IMR-90 (cell line): ENCODE measurements at regions not wholly inside any gene's neighbourhood (a gene's known extent, or its start where the extent isn't known, plus 50 kb on each side); places are given as distances from the start of the nearest gene placed in this dataset.
"Not testable (repeated sequence)": the region's sequence is repeated elsewhere in the genome, so short reads cannot be mapped to it uniquely, and the experiment has no call there.

Source experiments
- ATAC-seq: fragments of 200-7000 bp; cut with Tn5 transposase; 2 replicates; pipeline ENCODE4 v1.9.1; 2020; ENCODE audit warnings: low read depth, mild to moderate bottlenecking, moderate library complexity
- BruUV-seq: library from RNA; stranded (reverse); fragments of 400-500 nt; replicated peaks from 2 replicates; lab custom pipeline; 2021; lab: Mats Ljungman, UMichigan
- CTCF ChIA-PET: fragments of 300-600 bp; formaldehyde crosslinking; extraction: SDS; loops from one replicate; lab custom pipeline; 2021; ENCODE audit warnings: antibody characterized with exemption; lab: Yijun Ruan, JAX
- POLR2A ChIA-PET: fragments of 300-600 bp; sonication (Branson Sonifier 250); formaldehyde crosslinking; loops from one replicate; lab custom pipeline; 2022; ENCODE audit warnings: antibody characterized with exemption; ENCODE audit not compliant: unreplicated experiment; lab: Charles Lee
- DNase-seq: peaks from one replicate; pipeline ENCODE4 v3.0.0; 2013
- H2AFZ ChIP-seq: replicated peaks from 2 replicates; pipeline ENCODE3; 2013; ENCODE audit warnings: low read length, mild to moderate bottlenecking; ENCODE audit not compliant: poor library complexity
- H2AK5ac ChIP-seq: 2 replicates; pipeline ENCODE4 v1.6.1; 2013; ENCODE audit warnings: low read depth, low read length, inconsistent platforms
- H2AK9ac ChIP-seq: replicated peaks from 2 replicates; pipeline ENCODE3; 2013; ENCODE audit warnings: mild to moderate bottlenecking, low read depth, low read length, moderate library complexity; ENCODE audit not compliant: poor library complexity
- H2BK120ac ChIP-seq: 2 replicates; pipeline ENCODE4 v1.6.1; 2013; ENCODE audit warnings: low read depth, low read length, inconsistent platforms
- H2BK15ac ChIP-seq: 3 replicates; pipeline ENCODE4 v1.6.1; 2013; ENCODE audit warnings: low read depth, low read length, inconsistent platforms
- H2BK20ac ChIP-seq: 2 replicates; pipeline ENCODE4 v1.6.1; 2013; ENCODE audit warnings: low read depth, mild to moderate bottlenecking, inconsistent platforms, low read length, moderate library complexity
- H2BK5ac ChIP-seq: 2 replicates; pipeline ENCODE4 v1.6.1; 2013; ENCODE audit warnings: mild to moderate bottlenecking, low read depth, low read length, inconsistent platforms; ENCODE audit not compliant: poor library complexity, severe bottlenecking
- H3K14ac ChIP-seq: replicated peaks from 2 replicates; pipeline ENCODE4 v1.6.1; 2013; ENCODE audit warnings: low read depth, low read length, inconsistent platforms
- H3K18ac ChIP-seq: 2 replicates; pipeline ENCODE4 v1.6.1; 2013; ENCODE audit warnings: low read depth, low read length, control low read depth
- H3K23ac ChIP-seq: 2 replicates; pipeline ENCODE4 v1.6.1; 2013; ENCODE audit warnings: low read depth, low read length, inconsistent platforms
- H3K27ac ChIP-seq: 2 replicates; pipeline ENCODE4 v1.5.1; 2013; ENCODE audit warnings: mild to moderate bottlenecking, control low read depth, low read length; ENCODE audit not compliant: insufficient read depth
- H3K27me3 ChIP-seq: 2 replicates; pipeline ENCODE4 v1.6.1; 2013; ENCODE audit warnings: low read length; ENCODE audit not compliant: control insufficient read depth, insufficient read depth
- H3K36me3 ChIP-seq: 2 replicates; pipeline ENCODE4 v1.6.1; 2013; ENCODE audit warnings: low read length, mixed read lengths; ENCODE audit not compliant: control insufficient read depth, insufficient read depth
- H3K4ac ChIP-seq: 2 replicates; pipeline ENCODE4 v1.6.1; 2013; ENCODE audit warnings: low read depth, low read length, inconsistent platforms
- H3K4me1 ChIP-seq: 2 replicates; pipeline ENCODE4 v1.6.1; 2013; ENCODE audit warnings: low read length, mixed read lengths; ENCODE audit not compliant: control insufficient read depth, insufficient read depth
- H3K4me2 ChIP-seq: 2 replicates; pipeline ENCODE4 v1.6.1; 2013; ENCODE audit warnings: low read depth, mild to moderate bottlenecking, control low read depth, low read length, moderate library complexity
- H3K4me3 ChIP-seq: 2 replicates; pipeline ENCODE4 v1.5.1; 2013; ENCODE audit warnings: low read depth, mild to moderate bottlenecking, control low read depth, low read length, moderate library complexity; ENCODE audit not compliant: insufficient read depth
- H3K56ac ChIP-seq: 2 replicates; pipeline ENCODE4 v1.6.1; 2013; ENCODE audit warnings: low read length, inconsistent platforms; ENCODE audit not compliant: insufficient read depth; ENCODE audit errors: extremely low read depth
- H3K79me1 ChIP-seq, 2 experiments: 2 replicates each; pipeline ENCODE4 v1.6.1; 2013; ENCODE audit warnings: low read length in 2 of 2, inconsistent platforms in 1 of 2, low read depth in 1 of 2
- H3K9ac ChIP-seq: 2 replicates; pipeline ENCODE4 v1.6.1; 2013; ENCODE audit warnings: low read depth, low read length, control low read depth
- H3K9me1 ChIP-seq: 2 replicates; pipeline ENCODE4 v1.6.1; 2013; ENCODE audit warnings: low read length, inconsistent platforms; ENCODE audit not compliant: insufficient read depth
- H3K9me3 ChIP-seq: 2 replicates; pipeline ENCODE4 v1.6.1; 2013; ENCODE audit warnings: low read length; ENCODE audit not compliant: control insufficient read depth, insufficient read depth
- H4K20me1 ChIP-seq: 2 replicates; pipeline ENCODE4 v1.6.1; 2013; ENCODE audit warnings: low read length, inconsistent platforms; ENCODE audit not compliant: insufficient read depth
- H4K5ac ChIP-seq: 2 replicates; pipeline ENCODE4 v1.6.1; 2013; ENCODE audit warnings: mild to moderate bottlenecking, low read depth, low read length, control low read depth
- H4K8ac ChIP-seq, 2 experiments: 2 replicates each; pipeline ENCODE4 v1.6.1; 2013; ENCODE audit warnings: low read depth in 2 of 2, low read length in 2 of 2, control low read depth in 1 of 2, inconsistent platforms in 1 of 2
- H4K91ac ChIP-seq: 2 replicates; pipeline ENCODE4 v1.6.1; 2013; ENCODE audit warnings: low read depth, low read length, inconsistent platforms; ENCODE audit not compliant: insufficient read depth
- WGBS, 2 experiments: methylation state at CpG; one replicate each; pipeline versions ENCODE4 v1.1.5 to v1.1.7; 2013; ENCODE audit warnings: missing lambda C conversion rate in 2 of 2; ENCODE audit not compliant: insufficient read length in 1 of 2; ENCODE audit errors: extremely low coverage in 2 of 2; 5-methylcytosine and 5-hydroxymethylcytosine counted together
- dilution Hi-C: fragments of 300-500 bp; cut with HindIII; formaldehyde crosslinking; loops from one replicate; pipeline ENCODE4 v1.14.3; 2018; ENCODE audit warnings: low sequenced_read_pairs; ENCODE audit not compliant: unreplicated experiment
- in situ Hi-C: fragments of 300-500 bp; cut with MboI; formaldehyde crosslinking; loops from 3 replicates; pipeline ENCODE4 v1.14.3; 2019; ENCODE audit warnings: low sequenced_read_pairs, inconsistent platforms, mixed read lengths
- intact Hi-C: fragments of 100-400 bp; cut with micrococcal nuclease; formaldehyde crosslinking; loops from 2 replicates; pipeline ENCODE4 v1.10.0; 2022

DNA sequence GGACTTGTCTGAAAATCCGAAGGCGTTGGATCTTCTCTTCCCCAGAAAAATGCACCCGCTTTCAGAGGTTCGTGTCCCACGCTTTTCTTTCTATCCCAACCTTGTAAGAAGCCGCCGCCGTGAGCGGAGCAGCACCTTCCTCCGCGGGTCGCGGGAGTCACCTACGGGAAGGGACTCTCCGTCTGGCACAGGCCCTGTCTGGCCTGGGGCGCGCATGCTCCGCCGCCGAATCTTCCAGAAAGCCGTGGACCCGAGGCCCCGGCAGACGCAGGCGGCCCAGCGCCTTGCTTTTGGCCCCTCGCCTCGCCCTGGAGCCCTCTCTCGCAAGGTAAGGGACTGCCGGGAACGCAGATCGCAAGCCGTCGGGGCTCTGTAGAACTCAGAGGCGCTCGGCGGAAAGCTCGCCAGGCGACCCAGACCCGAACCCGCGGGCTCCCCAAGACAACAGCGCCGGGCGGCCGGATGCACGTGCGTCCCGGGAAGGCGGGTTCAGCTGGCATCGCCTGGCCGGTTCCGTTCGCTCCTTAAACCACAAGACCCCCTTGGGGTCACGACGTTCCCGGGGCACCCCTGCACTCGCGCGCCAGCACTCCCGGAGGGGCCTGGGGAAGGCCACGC is 4055.2 kb upstream of the TPTE start:
- H2BK20ac ChIP-seq, H3K9me3 ChIP-seq, POLR2A ChIA-PET, H2AK5ac ChIP-seq, H4K8ac ChIP-seq, H2BK15ac ChIP-seq, H3K4ac ChIP-seq, H3K4me3 ChIP-seq, H2AFZ ChIP-seq, H3K36me3 ChIP-seq, H3K27ac ChIP-seq, H2AK9ac ChIP-seq, H3K79me1 ChIP-seq, BruUV-seq, H3K23ac ChIP-seq, H3K18ac ChIP-seq, H2BK5ac ChIP-seq, H3K9ac ChIP-seq, H4K5ac ChIP-seq, in situ Hi-C loops, H3K4me2 ChIP-seq, CTCF ChIA-PET, DNase-seq, H3K27me3 ChIP-seq, H4K91ac ChIP-seq, H3K56ac ChIP-seq, H4K20me1 ChIP-seq, H3K4me1 ChIP-seq, H3K9me1 ChIP-seq, intact Hi-C loops, H2BK120ac ChIP-seq, dilution Hi-C loops, H3K14ac ChIP-seq, ATAC-seq: not testable (repeated sequence)
- no CpG with 5 or more reads among the region's 62 CpGs for WGBS, 2 experiments

DNA sequence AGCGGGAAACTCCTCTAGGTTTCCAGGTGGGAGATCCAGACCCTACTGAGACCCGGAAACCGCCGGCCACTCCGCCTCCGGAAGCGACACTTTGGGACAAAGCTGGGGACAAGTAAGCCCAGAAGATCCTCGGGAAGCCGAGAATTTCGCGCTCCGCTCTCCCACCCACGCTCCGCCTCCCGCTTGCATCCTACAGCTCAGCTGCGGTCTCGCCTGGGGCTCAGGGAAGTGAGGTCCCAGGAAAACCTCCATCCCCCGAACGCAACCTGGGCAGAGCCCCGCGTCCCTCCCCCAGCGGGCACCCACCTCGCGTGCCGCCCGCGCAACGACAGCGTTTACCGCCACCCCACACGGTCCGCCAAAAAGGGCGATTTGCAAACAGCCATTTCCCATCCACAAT is 4054.7 kb upstream of the TPTE start:
- H3K18ac ChIP-seq, H3K9me3 ChIP-seq, H3K4ac ChIP-seq, H4K91ac ChIP-seq, H4K20me1 ChIP-seq, in situ Hi-C loops, H2AK9ac ChIP-seq, H4K5ac ChIP-seq, H4K8ac ChIP-seq, dilution Hi-C loops, DNase-seq, H3K79me1 ChIP-seq, H3K14ac ChIP-seq, H3K4me1 ChIP-seq, H3K36me3 ChIP-seq, H3K27ac ChIP-seq, H2AFZ ChIP-seq, H3K9ac ChIP-seq, H2BK5ac ChIP-seq, H3K4me3 ChIP-seq, POLR2A ChIA-PET, H3K23ac ChIP-seq, H2BK120ac ChIP-seq, CTCF ChIA-PET, H3K4me2 ChIP-seq, H3K9me1 ChIP-seq, H3K27me3 ChIP-seq, H2AK5ac ChIP-seq, H2BK15ac ChIP-seq, intact Hi-C loops, BruUV-seq, H3K56ac ChIP-seq, H2BK20ac ChIP-seq: not testable (repeated sequence)
- ATAC-seq: peak; percentile 27
- no CpG with 5 or more reads among the region's 33 CpGs for WGBS, 2 experiments
